Upper lobe of right lung (tissue), 1 donor: ENCODE measurements at regions not wholly inside any gene's neighbourhood (a gene's known extent, or its start where the extent isn't known, plus 50 kb on each side); places are given as distances from the start of the nearest gene placed in this dataset.

Experiments
- ATAC-seq: fragments of 200-7000 bp; cut with Tn5 transposase; one replicate; pipeline ENCODE4 v1.9.1; 2020; ENCODE audit warnings: mild to moderate bottlenecking, moderate library complexity
- DNase-seq: peaks from one replicate; pipeline ENCODE4 v3.0.0-alpha.2; 2020
- H3K27ac ChIP-seq: fragments of 200-600 bp; one replicate; pipeline ENCODE4 v1.8.0; 2022
- H3K27me3 ChIP-seq: fragments of 200-600 bp; one replicate; pipeline ENCODE4 v1.8.0; 2022; ENCODE audit warnings: mild to moderate bottlenecking
- H3K36me3 ChIP-seq: fragments of 200-600 bp; one replicate; pipeline ENCODE4 v1.8.0; 2022
- H3K4me1 ChIP-seq: fragments of 200-600 bp; one replicate; pipeline ENCODE4 v1.8.0; 2022
- H3K4me3 ChIP-seq: fragments of 200-600 bp; one replicate; pipeline ENCODE4 v1.8.0; 2022; ENCODE audit warnings: mild to moderate bottlenecking
- H3K9me3 ChIP-seq: fragments of 200-600 bp; one replicate; pipeline ENCODE4 v1.8.0; 2022
- CTCF ChIP-seq: fragments of 200-600 bp; IDR thresholded peaks from one replicate; pipeline ENCODE4 v1.8.0; 2022; ENCODE audit warnings: antibody characterized with exemption
- intact Hi-C: fragments of 100-400 bp; cut with DNase I; formaldehyde crosslinking; loops from one replicate; pipeline ENCODE4 v1.11.0; 2022
- donor health status: DM: no; HTN: yes; CAD: no; lungs with severe emphysema.

GRCh38 chr18:78527984-78528383 lies 451.6 kb upstream of the SALL3 start:
- Histone ChIP-seq H3K36me3 (no peaks in the 10 kb centered on the region), H3K4me3 (no peak overlapping the region), H3K27ac (no peak overlapping the region), H3K27me3 (no peaks in the 10 kb centered on the region), H3K4me1 (peaks cover 14% of the 10 kb centered on the region), H3K9me3 (no peaks in the 10 kb centered on the region)
- no peak for TF ChIP-seq CTCF
- intact Hi-C loops, result no loop called here
- no peak for DNase-seq
- ATAC-seq, result no peak

GRCh38 chr18:78528411-78529258 lies 451.0 kb upstream of the SALL3 start:
- no peak for ATAC-seq

GRCh38 chr18:78531637-78532036 lies 448.0 kb upstream of the SALL3 start:
- no peak for DNase-seq
- intact Hi-C loops, result no loop called here

More at GRCh38 chr18:78528411-78529258, 451.0 kb upstream of the SALL3 start:
- H3K27me3 ChIP-seq, result no peaks in the 10 kb centered on the region
- TF ChIP-seq CTCF, result no peak
- no peak for DNase-seq
- no peaks in the 10 kb centered on the region for H3K9me3 ChIP-seq
- H3K4me1 ChIP-seq, result peaks cover 14% of the 10 kb centered on the region
- H3K36me3 ChIP-seq, result no peaks in the 10 kb centered on the region
- intact Hi-C loops, result no loop called here
- no peak overlapping the region for H3K4me3 ChIP-seq
- H3K27ac ChIP-seq, result no peak overlapping the region

GRCh38 chr18:78538669-78539440 lies 440.8 kb upstream of the SALL3 start:
- no peak for TF ChIP-seq CTCF
- H3K4me3 ChIP-seq, result no peak overlapping the region
- DNase-seq, result no peak
- no peaks in the 10 kb centered on the region for H3K9me3 ChIP-seq
- H3K4me1 ChIP-seq, result peaks cover 18% of the 10 kb centered on the region
- intact Hi-C loops, result no loop called here
- H3K36me3 ChIP-seq, result no peaks in the 10 kb centered on the region
- no peaks in the 10 kb centered on the region for H3K27me3 ChIP-seq
- ATAC-seq, result no peak
- H3K27ac ChIP-seq, result no peak overlapping the region

More at GRCh38 chr18:78531637-78532036, 448.0 kb upstream of the SALL3 start:
- Histone ChIP-seq H3K4me1 (no peaks in the 10 kb centered on the region), H3K4me3 (no peak overlapping the region), H3K27ac (no peak overlapping the region), H3K36me3 (no peaks in the 10 kb centered on the region), H3K27me3 (no peaks in the 10 kb centered on the region), H3K9me3 (no peaks in the 10 kb centered on the region)
- TF ChIP-seq CTCF, result no peak
- no peak for ATAC-seq

GRCh38 chr18:78540636-78541529 lies 438.7 kb upstream of the SALL3 start:
- Histone ChIP-seq H3K9me3 (no peaks in the 10 kb centered on the region), H3K27ac (no peak overlapping the region), H3K4me3 (no peak overlapping the region), H3K27me3 (no peaks in the 10 kb centered on the region), H3K4me1 (peaks cover 18% of the 10 kb centered on the region), H3K36me3 (no peaks in the 10 kb centered on the region)
- TF ChIP-seq CTCF, result no peak
- no peak for DNase-seq
- ATAC-seq, result no peak
- intact Hi-C loops, result no loop called here
